Right lung (tissue), 2 donors: ENCODE measurements at regions not wholly inside any gene's neighbourhood (a gene's known extent, or its start where the extent isn't known, plus 50 kb on each side); places are given as distances from the start of the nearest gene placed in this dataset.
A peak's percentile ranks its signal among the peaks of the same experiment; 100 is the strongest.
"Not testable (repeated sequence)": the region's sequence is repeated elsewhere in the genome, so short reads cannot be mapped to it uniquely, and the experiment has no call there.

ENCODE experiments used
- DNase-seq, 2 donors: peaks; one replicate each; pipeline ENCODE4 v3.0.0-alpha.2; 2013

- no peak for DNase-seq
Measured at GRCh38 chr1:68782890-68783289, 286.0 kb upstream of the DEPDC1 start.

- DNase-seq, result no peak
Measured at GRCh38 chr1:68785328-68785727, 288.4 kb upstream of the DEPDC1 start.

DNA sequence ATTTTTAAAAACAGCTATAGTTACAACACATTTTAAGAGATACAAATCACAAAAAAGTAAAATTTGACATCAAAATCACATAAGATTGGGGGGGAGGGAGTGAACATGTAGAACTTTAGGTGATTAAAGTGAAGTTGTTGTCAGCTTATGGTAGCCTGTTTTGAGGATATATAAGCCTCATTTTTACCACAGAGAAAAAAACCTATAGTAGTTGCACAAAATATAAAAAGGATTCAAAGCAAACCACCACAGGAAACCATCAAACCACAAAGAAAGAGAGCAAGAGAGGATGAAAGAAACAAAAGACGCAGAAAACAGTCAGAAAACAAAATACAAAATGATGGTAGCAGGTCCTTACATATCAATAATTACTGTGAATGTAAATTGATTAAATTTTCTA is 291.9 kb upstream of the DEPDC1 start:
- DNase-seq, result no peak

GRCh38 chr1:68791800-68792199 is 294.9 kb upstream of the DEPDC1 start:
- no peak for DNase-seq

GRCh38 chr1:68795956-68796355 is 299.1 kb upstream of the DEPDC1 start:
- no peak for DNase-seq

- DNase-seq, result no peak
Measured at GRCh38 chr1:68796888-68797287, 300.0 kb upstream of the DEPDC1 start.

GRCh38 chr1:68798071-68798470 is 301.2 kb upstream of the DEPDC1 start:
- no peak for DNase-seq

- no peak for DNase-seq
Measured at GRCh38 chr1:68799096-68799495, 302.2 kb upstream of the DEPDC1 start.

- no peak for DNase-seq
Measured at GRCh38 chr1:68800182-68800581, 303.3 kb upstream of the DEPDC1 start.

DNA sequence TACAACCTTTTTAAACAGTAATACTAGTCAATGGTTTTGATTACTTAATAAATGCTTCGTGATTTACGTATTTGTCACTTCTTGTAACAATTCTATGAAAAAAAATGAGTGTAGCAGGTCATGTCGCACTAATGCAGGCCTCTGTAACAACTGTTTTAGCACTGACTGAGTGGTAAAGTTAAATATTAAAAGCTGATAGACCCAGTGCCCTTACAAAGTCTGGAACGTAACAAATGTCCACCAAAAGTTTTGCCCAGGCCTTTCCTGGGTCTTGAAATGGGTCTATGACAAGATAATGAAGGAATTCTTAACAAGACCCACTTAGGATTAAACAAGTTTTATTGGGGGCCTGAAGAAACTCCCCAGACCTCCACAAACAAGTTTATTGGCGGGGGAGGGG is 304.6 kb upstream of the DEPDC1 start:
- no peak for DNase-seq

GRCh38 chr1:68805097-68805641 is 308.3 kb upstream of the DEPDC1 start:
- DNase-seq, result no peak

DNA sequence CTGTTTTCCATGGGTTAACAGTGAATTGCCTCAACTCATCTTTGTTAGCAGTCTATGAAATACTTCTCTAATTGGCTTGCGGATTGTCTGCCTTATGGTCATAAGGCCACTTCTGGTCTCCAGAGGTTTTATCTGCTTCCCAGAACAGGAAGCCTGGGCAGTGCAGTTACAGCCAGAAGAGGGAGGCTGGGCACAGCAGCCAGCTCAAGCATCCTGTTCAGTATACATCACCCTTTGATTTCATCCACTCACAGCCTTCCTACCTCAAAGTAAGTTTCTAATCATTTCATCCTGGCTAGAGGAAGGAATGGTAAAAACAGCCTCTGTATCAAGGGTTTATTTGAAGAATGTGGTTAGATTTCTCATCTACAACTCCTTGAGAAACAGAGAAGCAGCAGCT is 311.5 kb upstream of the DEPDC1 start:
- peak in 1 of 2 donors; percentile 10 for DNase-seq

DNA sequence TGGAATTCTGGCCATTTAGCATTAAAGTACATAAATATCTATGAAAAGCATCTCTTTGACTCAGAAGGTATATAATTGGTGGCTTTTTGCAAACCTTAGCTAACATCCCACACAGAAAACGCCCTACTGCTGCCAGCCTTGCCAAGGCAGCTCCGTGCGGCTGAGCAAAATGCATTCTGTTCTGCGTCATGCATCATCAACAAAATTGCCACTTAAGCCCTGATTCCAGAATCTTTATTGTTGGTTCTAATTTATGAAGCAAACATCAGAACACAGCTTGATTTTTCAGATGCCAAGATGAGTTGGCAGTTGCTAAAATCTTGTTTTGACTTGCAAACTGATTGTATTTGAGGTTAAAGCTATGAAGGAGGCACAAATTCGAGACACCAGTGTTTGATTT is 314.9 kb upstream of the DEPDC1 start:
- no peak for DNase-seq

DNA sequence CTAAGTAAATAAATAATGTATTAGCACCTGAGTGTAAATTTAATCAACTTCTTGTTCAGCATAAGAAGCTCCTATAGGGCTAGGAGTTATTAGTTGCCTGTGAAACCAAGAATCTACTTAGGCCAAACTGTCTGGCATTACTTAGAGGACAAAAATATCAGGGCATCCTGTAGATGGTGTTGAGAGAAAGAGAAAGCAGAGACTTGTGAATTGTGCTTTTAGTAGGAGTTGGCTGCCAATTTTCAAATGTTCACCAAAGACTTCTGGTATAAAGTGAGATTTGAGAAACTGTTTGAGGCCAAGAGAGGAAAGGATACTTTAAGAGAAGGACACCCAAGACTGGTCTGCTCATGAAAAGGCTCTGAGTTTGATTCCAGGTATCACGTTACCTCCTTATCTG is 315.5 kb upstream of the DEPDC1 start:
- DNase-seq, result no peak

GRCh38 chr1:68814067-68814466 is 317.2 kb upstream of the DEPDC1 start:
- no peak for DNase-seq

- no peak for DNase-seq
Measured at GRCh38 chr1:68815632-68816031, 318.8 kb upstream of the DEPDC1 start.

DNA sequence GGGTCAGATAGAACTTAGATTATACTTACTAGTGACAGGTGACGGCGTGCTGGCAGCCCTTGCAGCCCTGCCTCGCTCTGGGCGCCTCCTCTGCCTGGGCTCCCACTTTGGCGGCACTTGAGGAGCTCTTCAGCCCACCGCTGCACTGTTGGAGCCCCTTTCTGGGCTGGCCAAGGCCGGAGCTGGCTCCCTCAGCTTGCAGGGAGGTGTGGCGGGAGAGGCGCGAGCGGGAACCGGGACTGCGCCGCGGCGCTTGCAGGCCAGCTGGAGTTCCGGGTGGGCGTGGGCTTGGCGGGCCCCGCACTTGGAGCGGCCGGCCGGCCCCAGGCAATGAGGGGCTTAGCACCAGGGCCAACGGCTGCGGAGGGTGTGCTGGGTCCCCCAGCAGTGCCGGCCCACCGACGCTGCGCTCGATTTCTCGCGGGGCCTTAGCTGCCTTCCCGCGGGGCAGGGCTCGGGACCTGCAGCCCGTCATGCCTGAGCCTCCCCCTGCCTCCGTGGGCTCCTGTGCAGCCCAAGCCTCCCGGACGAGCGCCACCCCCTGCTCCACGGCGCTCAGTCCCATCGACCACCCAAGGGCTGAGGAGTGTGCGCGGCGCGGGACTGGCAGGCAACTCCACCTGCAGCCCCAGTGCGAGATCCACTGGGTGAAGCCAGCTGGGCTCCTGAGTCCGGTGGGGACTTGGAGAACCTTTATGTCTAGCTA is 320.8 kb upstream of the DEPDC1 start:
- not testable (repeated sequence) for DNase-seq

GRCh38 chr1:68819190-68819829 is 322.4 kb upstream of the DEPDC1 start:
- DNase-seq, result no peak

DNA sequence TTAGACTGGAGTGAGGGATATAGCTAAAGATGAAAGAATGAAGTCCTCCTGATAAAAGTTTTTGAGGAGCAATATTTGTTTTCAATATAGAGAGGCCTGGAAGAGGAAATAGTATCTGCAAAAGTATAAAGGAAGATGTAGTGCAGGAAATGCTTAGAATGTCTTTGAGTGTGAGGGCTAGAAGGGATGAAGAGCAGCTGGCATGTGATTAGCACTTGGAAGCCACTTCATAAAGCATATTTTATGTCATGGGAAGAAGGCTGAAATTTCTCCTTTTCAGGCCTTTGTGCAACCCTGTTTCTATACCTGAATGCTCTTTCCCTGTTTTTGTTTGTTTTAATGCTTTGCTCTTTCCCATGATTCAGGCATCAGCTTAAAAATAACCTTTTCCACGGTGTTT is 323.3 kb upstream of the DEPDC1 start:
- peak; percentile 58 to 64 for DNase-seq

- no peak for DNase-seq
Measured at GRCh38 chr1:68826836-68827235, 330.0 kb upstream of the DEPDC1 start.

- no peak for DNase-seq
Measured at GRCh38 chr1:68827261-68827660, 330.4 kb upstream of the DEPDC1 start.

- no peak for DNase-seq
Measured at GRCh38 chr1:68828013-68828412, 331.1 kb upstream of the DEPDC1 start.

- no peak for DNase-seq
Measured at GRCh38 chr1:68831281-68831680, 334.4 kb upstream of the DEPDC1 start.

- DNase-seq, result no peak
Measured at GRCh38 chr1:68848017-68848416, 351.1 kb upstream of the DEPDC1 start.
